NCI-H526 (cell line): ENCODE measurements at regions not wholly inside any gene's neighbourhood (a gene's known extent, or its start where the extent isn't known, plus 50 kb on each side); places are given as distances from the start of the nearest gene placed in this dataset.
"Not testable (repeated sequence)": the region's sequence is repeated elsewhere in the genome, so short reads cannot be mapped to it uniquely, and the experiment has no call there.

Experiments used
- DNase-seq, 2 experiments: peaks; one replicate each; lab custom pipeline; 2025; lab: John Stamatoyannopoulos, UW

DNA sequence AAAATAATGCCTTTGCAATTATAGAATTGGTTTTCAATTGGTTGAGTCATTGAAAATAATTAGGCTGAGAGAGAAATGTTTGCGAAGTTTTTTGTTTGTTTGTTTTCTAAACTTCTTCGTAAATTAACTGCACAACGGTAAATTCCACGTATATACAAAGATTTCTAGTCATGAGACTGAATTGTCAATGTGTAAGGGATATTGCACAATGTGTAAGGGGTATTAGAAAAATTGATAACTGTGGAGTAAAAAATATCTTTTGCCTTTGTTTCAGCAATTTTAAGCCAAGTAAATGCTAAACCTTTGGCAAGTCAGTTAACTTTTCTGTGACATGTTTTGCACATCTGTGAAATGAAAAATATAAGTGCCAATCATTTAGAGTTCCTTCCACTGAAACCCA lies 606.0 kb downstream of the TMEM182 start:
- DNase-seq: no peak

DNA sequence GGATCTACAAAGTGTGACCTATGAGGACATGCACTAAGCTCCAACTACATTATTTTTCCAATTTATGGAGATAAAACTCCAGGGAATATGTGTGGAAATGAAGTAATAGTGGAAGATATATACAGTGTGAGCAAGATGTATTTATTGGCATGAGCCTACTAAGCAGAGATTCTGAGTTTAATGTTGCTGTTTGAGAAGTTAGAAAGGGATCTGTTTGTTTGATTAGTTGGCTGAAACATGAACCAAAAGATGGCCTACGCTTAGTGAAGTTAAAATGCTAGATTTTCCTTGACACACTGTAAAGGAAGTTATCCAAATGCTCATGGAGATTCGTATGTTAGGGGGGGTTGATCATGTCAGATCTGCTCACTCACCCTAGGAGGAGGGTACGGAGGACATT lies 621.7 kb downstream of the TMEM182 start:
- no peak for DNase-seq

DNA sequence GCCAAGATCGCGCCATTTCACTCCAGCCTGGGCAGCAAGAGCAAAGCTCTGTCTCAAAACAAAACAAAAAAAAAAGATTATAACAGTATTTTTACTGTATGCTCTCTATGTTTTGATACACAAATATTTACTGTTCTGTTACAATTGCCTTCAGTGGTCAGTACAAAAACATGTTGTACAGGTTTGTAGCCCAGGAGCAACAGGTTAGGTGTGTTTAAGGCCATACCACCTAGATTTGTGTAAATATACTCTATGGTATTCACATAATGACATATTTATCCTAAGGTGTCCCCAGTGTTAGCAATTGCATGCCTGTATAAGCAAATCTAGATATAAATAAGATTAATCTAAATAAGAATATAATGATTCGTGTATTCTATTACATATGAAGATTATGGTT lies 625.0 kb downstream of the TMEM182 start:
- no peak for DNase-seq

DNA sequence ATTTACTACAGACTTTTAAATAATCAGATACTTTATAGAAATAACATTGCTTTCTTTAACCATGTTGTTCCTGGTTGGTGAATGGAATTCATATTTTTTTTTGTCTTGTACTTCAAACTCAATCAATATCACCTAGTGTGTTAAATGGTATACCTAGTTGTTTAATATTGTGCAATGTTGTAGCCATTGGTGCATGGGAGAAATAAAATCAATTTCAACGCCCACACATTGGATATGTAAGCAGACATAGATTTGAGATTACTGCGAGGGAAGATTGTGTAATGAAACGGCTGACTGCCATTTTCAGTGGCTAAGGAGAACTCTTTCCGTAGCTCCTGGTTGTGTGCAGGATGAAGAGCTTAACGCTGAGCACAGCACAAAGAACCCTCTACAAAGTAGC lies 626.1 kb downstream of the TMEM182 start:
- DNase-seq: no peak

DNA sequence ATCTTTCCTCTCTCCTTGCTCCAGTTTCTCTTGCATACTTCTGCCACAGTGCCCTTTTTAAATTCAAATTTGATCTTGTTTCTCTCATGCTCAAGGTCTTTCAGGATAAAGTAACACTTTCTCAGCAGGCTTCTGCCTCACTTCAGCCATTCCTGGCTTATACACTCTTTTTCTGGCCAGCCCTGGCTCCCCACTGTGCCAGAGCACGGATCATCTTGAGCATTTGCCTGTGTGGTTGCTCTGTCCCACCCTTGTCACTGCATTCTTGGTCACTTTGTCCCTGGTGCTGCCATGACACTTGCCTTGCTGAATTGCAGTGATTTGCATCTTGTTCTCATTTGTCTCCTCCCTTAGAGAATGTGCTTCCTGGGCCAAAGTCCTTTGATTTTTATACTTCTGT lies 634.3 kb downstream of the TMEM182 start:
- no peak for DNase-seq

DNA sequence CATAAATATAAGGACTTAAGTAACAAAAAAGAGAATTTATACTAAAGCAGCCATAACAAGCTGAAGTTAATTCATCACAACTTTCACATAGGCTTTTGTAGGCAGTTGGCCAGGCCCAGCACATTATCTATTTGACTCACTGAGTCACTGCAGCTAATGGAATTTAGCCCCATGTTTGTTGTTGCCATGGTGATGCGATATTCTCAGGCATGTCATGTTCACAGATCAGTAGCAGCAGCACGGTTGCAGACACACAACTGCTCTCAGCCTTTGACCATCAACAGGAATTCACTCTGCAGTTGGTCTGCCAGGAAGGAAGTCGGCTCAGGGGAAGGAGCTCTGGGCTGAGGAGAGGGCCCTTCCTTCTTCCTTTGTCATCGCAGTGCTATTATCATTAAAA lies 639.8 kb downstream of the TMEM182 start:
- DNase-seq: no peak

DNA sequence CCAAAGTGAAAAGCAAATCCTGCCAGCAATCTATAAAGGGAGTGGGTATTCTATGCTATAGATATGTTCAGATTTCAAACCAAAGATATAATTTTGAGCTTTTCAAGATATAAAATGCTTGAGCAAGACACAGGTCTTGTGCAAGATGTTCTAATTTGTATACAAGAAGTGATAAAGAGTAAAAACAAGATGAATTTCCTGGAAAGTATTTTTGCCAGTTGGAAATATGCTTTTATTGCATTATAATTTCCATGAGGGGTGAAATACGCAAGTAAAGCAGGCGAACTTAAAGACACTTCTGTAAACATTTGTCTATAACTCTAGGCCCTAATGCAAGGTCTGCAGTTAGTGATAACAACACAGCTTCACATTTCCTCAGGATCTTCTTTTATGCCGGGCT lies 640.5 kb downstream of the TMEM182 start:
- DNase-seq: no peak

DNA sequence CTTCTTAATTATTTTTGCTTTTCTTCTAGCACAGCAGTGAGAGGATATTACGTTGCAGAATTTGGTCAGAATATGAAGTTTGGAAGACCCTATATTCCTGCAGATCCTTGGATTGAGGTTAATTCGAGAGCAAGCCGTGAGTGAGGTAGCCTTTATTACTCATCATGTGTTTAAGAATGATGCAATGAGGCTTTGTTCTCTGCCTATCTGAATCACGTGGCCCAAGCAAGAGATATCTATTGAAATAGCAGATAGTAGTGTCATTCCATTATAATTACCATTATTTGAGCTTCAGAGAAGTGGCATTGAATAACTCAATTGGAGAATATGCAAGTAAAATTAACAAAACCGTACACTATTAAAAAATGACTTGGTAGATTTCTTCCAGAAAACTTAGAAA lies 641.1 kb downstream of the TMEM182 start:
- no peak for DNase-seq

DNA sequence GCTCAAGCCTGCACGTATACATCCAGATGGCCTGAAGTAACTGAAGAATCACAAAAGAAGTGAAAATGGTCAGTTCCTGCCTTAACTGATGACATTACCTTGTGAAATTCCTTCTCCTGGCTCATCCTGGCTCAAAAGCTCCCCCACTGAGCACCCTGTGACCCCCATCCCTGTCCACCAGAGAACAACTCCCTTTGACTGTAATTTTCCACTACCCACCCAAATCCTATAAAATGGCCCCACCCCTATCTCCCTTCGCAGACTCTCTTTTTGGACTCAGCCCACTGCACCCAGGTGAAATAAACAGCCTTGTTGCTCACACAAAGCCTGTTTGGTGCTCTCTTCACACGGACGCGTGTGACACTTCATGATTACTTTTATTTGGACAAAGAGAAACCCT lies 641.6 kb downstream of the TMEM182 start:
- not testable (repeated sequence) for DNase-seq

DNA sequence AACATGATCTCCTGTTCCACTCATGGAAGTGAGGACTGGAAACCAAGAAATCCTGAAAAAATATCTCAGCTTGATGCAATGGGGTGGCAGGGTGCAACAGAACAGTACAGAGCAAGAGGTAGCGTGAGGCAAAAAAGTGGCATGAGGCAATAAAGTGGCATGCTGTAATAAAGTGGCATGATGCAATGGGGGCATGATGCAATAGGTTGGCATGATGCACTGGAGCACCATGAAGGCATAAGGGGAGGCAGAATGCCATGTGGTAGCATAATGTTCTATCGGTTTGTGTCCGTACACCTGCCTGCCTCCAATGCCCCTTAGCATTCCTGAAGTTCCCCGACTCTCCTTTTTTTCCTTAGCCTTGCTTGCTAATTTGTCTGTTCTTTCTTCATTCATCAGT lies 648.4 kb downstream of the TMEM182 start:
- DNase-seq: no peak

DNA sequence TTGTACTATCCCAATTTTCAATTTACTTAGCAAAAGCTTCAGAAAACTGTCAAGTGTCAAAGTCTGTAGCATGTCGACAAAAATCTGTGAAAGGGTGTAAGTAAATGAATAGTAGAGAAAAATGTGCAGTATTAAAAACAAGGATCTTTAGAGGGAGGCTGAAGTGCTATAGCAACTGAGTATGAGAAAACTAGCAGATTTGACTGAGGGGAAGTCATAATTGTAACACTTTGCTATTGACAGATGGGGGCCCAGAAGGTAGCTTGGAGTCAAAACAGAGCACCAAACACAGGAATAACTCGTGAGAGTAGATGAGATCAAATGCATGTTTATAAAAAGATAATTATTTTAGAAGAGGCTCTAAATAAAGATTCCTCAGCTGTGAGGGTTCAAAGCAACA lies 657.7 kb downstream of the TMEM182 start:
- DNase-seq: no peak

DNA sequence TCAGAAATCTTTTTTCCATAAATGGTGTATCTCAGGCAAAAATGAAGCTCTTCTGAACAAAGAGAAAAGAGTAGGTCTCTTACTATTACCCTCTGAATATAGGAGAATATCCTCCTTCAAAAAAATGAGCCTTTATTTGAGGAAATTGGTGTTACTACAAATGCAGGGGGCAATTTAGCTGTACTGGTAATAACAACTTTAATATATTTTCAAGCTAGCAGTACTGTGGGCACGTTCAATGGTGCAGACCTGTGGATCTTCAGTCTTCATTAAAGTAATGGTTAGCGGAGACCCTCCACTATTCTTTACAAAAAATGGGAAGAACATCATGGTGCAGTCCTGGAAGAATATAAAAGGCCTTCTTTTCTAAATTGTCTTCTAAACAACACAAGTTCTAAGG lies 661.3 kb downstream of the TMEM182 start:
- no peak for DNase-seq

DNA sequence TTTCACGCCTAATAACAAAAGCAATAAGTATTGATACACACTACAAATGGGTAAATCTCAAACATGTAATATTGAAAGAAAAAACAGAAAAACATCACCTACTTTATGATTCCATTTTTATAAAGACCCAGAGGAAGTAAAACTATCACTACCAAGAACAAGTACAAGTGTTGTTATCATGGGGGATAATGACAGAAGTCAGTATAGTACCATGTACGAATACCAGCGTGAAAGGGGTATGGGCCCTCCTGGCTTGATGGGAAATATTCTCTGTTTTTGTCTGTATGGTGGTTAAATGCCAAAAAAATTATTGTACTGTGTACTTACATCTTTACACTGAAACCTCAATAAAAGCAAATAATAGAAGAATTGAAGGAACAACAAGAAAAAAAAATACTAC lies 665.7 kb downstream of the TMEM182 start:
- no peak for DNase-seq

DNA sequence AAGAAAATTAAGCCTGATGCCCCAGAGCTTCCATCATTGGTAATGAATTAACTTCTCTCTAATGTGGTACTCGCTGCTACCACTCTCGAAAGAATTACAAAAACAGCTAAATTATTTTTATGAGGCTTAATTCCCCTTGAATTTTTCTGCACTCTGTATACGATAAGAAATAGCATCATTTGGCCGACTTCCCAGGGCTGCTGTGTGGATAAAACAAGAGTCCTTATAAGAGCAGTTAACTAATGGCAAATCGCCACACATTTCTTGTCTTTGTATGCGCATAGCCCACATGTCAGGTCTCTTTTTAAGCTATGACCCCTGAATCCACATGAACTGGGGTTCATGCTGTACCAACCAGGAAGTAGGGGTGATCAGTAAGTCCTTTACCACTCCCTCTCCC lies 668.4 kb downstream of the TMEM182 start:
- DNase-seq: no peak

DNA sequence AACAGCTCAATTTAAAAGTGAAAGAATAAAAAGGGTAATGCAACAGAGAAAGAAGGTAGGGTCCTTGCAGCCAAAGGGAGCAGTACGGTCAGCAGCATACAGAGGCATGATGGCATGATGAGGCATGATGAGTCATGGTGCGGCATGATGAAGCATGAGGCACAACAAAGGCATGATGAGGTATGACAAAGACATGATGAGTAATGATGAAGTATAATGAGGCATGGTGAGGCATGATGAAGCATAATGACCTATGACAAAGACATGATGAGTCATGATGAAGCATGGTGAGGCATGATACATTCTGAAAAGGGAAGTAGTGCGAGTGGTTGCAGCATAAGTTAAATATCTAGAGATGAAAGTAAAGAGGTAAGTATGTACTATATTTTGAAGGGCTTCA lies 673.2 kb downstream of the TMEM182 start:
- DNase-seq: no peak

DNA sequence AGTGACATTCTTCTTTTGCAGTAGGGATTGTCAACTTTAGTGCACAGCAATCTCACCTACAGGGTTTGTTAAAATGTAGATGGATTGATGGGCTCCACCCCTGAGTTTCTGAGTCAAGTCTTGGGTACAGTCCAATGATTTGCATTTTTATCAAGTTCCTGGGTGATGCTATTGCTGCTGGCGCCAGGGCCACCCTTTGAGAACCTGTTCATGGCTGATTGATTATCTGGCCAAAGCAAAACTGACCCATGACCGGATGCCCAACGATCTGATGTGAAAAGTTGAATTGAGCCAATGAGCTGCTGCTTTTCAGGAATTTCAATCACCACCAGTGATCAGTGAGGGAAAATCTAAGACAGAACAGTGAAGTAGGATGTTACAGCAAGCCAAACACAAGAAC lies 675.3 kb downstream of the TMEM182 start:
- no peak for DNase-seq

DNA sequence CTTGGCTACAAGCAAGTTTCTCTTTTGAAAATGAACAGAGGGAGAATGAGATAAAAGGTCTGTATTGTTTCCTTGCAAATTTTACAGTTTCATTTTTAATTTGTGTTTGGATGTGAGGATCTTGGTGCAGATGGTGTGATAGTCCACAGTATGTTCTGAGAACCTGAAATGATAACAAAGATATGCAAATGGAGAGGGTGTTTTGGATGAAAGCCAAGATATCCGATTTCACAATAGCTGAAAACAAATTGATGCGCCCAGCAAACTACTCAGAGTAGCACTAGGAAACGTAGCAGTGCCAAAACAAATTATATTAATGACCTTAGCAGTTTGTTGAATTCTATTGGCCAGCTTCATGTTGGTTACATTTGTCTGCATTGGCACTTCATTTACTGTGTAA lies 683.5 kb downstream of the TMEM182 start:
- DNase-seq: peak; percentile 94 to 95

DNA sequence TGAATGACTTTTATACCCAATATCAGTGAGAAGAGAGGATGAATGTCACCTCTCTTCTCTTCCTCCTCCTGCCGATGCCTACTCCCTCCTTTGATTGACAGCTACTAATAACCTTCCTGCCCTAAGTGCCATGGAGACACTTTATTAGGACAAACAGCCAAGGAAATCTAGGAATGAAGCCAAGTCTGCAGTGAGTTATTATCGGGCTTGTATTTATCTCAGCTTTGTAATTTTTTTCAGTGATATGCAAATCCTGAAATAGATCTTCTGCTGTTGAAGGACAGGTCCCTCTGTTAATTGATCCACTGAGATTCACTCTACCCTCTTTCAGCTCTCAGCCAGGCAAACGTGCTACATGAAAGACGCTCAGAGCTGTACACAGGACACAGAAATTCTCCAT lies 686.7 kb downstream of the TMEM182 start:
- peak; percentile 53 to 65 for DNase-seq

DNA sequence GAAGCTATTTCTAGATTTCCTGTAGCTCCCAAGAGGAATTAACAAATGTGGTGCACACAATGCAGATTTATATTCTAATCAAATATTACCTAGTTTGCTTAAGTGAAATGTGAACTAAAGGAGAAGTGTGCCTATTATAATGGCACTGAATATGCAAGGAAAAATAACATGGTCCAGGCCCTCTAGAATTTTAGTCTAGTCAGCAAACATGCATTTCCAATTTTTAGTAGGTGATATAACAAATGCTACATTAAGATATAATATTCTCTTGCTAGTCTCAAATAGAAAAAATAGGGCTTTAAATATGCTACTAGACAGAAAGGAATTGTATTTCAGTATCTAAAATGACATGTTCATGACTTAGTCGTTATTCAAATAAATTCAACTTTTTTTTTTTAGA lies 689.5 kb downstream of the TMEM182 start:
- no peak for DNase-seq

DNA sequence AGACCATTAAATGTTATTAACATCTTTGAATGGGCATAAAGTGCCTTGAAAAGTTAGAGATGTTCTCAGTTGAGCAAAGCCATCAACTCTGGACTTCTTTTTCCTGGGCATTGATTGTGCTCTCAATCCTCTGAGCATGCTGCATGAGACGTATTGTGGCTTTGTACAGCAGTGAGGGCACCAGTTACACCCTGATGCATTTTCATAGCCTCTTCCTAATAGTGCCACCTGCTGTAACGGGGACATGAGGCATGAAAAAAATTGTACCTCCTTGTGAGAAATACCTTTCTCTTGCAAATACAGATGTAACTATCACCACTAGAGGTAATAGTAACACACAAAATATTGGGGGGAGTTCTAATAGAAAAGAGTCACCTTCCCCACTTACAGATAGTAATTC lies 697.5 kb downstream of the TMEM182 start:
- peak; percentile 28 to 39 for DNase-seq

DNA sequence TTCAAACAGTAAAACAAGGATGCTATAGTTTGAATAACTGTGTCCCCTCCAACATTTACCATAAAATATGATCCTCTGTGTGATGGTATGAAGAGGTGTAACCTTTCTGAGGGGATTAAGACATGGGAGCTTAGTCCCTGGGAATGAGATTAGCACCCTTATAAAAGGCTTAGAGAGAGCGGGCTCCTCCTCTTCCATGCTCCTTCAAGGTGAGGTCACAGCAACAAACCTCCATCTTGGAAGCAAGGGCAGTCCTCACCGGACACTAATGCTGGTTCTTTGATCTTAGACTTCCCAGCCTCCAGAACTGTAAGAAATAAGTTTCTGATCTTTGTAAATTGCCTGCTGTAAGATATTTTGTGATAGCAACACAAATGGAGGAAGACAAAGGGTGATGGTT lies 700.3 kb downstream of the TMEM182 start:
- no peak for DNase-seq

DNA sequence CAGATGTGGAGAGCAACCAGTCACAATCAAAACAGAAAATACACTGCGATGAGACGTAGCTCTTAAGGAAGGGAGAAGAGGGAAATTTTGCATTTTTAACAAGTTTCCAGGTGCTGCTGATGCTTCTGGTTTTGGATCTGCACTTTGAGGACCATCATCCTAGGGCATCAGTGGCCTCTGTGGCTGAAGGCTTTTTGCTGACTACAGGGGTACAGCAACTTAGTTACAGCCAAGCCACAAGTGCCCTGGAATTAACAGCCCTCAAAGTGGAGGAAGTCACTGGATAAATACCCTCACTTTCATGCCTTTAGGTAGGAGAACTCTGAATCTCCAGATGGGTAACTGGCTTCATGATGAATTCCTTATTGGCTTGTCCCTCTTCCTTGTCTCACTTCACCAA lies 700.9 kb downstream of the TMEM182 start:
- no peak for DNase-seq

DNA sequence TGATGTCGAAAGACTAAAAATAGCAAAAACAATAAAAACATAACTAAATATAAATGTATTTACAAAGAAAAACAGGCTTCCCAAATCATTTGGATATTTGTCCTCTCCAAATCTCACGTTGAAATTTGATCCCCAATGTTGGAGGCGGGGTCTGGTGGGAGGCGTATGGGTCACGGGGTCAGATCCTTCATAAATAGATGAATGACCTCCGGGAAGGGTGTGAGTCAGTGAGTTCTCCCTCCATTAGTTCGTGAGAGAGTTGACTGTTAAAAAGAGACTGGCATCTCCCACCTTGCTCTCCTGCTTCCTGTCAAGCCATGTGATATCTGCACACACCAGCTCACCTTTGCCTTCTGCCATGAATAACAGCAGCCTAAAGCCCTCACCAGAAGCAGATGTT lies 703.0 kb downstream of the TMEM182 start:
- DNase-seq: no peak

DNA sequence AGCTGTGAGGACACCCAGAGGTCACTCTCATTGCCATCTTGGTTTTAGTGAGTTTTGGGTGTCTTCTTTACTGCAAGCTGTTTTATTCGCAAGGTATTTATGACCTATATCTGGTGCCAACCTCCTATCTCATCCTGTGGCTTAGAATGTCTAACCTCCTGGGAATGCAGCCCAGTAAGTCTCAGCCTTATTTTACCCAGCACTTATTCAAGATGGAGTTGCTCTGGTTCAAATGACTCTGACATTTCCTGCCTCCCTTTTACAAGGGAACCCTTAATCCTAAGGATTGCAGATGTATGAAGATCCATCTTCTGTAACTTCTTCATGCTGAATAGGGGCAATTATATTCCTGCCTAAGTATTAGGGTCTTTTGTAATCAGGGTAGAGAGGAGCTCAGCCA lies 708.0 kb downstream of the TMEM182 start:
- no peak for DNase-seq

DNA sequence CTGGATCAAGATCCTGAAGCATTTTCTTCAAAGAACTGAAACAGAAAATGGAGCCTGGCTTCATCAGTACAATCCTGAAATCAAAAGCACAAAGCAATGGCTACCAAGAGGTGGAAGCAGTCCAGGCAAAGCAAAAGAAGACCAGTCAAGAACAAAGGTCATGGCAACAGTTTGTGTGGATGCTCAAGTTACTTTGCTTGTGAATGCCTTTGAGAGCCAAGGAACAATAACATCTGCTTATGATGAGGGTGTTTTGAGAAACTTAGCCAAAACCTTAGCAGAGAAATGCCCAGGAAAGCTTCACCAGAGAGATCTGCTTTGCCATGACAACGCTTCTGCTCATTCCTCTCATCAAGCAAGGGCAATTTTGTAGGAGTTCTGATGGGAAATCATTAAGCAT lies 723.1 kb downstream of the TMEM182 start:
- DNase-seq: no peak
